ENCODE measurements at regions not wholly inside any gene's neighbourhood (a gene's known extent, or its start where the extent isn't known, plus 50 kb on each side); places are given as distances from the start of the nearest gene placed in this dataset.

GRCh38 chr7:94100723-94101345 is 96.7 kb upstream of the BET1 start:
- TF ChIP-seq POLR2A (IDR thresholded peaks at IDR 0.05), result no peak
- no peak for TF ChIP-seq CTCF (IDR thresholded peaks at IDR 0.05)
